CD4-positive, CD25-positive, alpha-beta regulatory T cell (primary cell): ENCODE measurements at regions not wholly inside any gene's neighbourhood (a gene's known extent, or its start where the extent isn't known, plus 50 kb on each side); places are given as distances from the start of the nearest gene placed in this dataset.
"Not testable (repeated sequence)": the region's sequence is repeated elsewhere in the genome, so short reads cannot be mapped to it uniquely, and the experiment has no call there.

Source experiments
- ATAC-seq, 2 donors: fragments of 150-1000 bp; cut with Tn5 transposase; one replicate each; pipeline ENCODE4 v1.10.0; 2021; ENCODE audit warnings: low read depth in 2 of 2, moderate number of reproducible peaks in 2 of 2, moderate library complexity in 1 of 2
- DNase-seq, 3 donors: peaks; one replicate each; pipeline versions ENCODE4 v3.0.0 to v3.0.0-alpha.2; 2012 to 2022; ENCODE audit warnings: mixed read lengths in 1 of 3
- H3K27ac ChIP-seq: one replicate; pipeline ENCODE4 v1.7.0; 2013; ENCODE audit warnings: mild to moderate bottlenecking, low read length; ENCODE audit not compliant: insufficient read depth, poor library complexity, severe bottlenecking
- H3K27me3 ChIP-seq: one replicate; pipeline ENCODE4 v1.7.0; 2013; ENCODE audit warnings: low read length; ENCODE audit not compliant: control insufficient read depth, insufficient read depth
- H3K36me3 ChIP-seq: one replicate; pipeline ENCODE4 v1.7.0; 2013; ENCODE audit warnings: mild to moderate bottlenecking, low read length, moderate library complexity; ENCODE audit not compliant: control insufficient read depth, insufficient read depth
- H3K4me1 ChIP-seq: 2 replicates; pipeline ENCODE4 v1.7.0; 2013; ENCODE audit warnings: mild to moderate bottlenecking, low read length; ENCODE audit not compliant: insufficient read depth, control insufficient read depth, poor library complexity, severe bottlenecking
- H3K4me3 ChIP-seq: one replicate; pipeline ENCODE4 v1.7.0; 2013; ENCODE audit warnings: low read depth, mild to moderate bottlenecking, low read length, moderate library complexity
- H3K9me3 ChIP-seq, 2 experiments: 1 replicate in 1 of 2; 2 replicates in 1 of 2; pipeline ENCODE4 v1.7.0; 2013; ENCODE audit warnings: low read length in 2 of 2, mild to moderate bottlenecking in 1 of 2, moderate library complexity in 1 of 2; ENCODE audit not compliant: control insufficient read depth in 2 of 2
- H3K27ac Mint-ChIP-seq, 3 donors: one replicate each; pipeline ENCODE4 v1.8.0; 2020 to 2022; ENCODE audit warnings: mild to moderate bottlenecking in 3 of 3, mixed read lengths in 3 of 3, moderate library complexity in 2 of 3
- H3K27me3 Mint-ChIP-seq: one replicate; pipeline ENCODE4 v1.8.0; 2022; ENCODE audit warnings: mild to moderate bottlenecking, mixed read lengths
- H3K36me3 Mint-ChIP-seq: one replicate; pipeline ENCODE4 v1.8.0; 2020; ENCODE audit warnings: mixed read lengths
- H3K4me1 Mint-ChIP-seq, 4 donors: one replicate each; pipeline ENCODE4 v1.8.0; 2020 to 2022; ENCODE audit warnings: mixed read lengths in 4 of 4, mild to moderate bottlenecking in 1 of 4
- H3K4me3 Mint-ChIP-seq, 4 donors: one replicate each; pipeline ENCODE4 v1.8.0; 2020 to 2022; ENCODE audit warnings: mild to moderate bottlenecking in 4 of 4, mixed read lengths in 4 of 4, moderate library complexity in 3 of 4
- H3K9me3 Mint-ChIP-seq, 7 donors: one replicate each; pipeline ENCODE4 v1.8.0; 2020 to 2022; ENCODE audit warnings: mixed read lengths in 7 of 7, mild to moderate bottlenecking in 3 of 7, moderate library complexity in 2 of 7

GRCh38 chr13:65922846-65923245 is 1307.3 kb downstream of the PCDH9 start:
- ATAC-seq: not testable (repeated sequence)
- H3K9me3 Mint-ChIP-seq: peaks cover 2 to 35% (median 9%) of the 10 kb centered on the region in 7 donors

GRCh38 chr13:65921933-65922332 is 1308.2 kb downstream of the PCDH9 start:
- peaks cover 2 to 13% of the 10 kb centered on the region in 2 experiments for H3K9me3 ChIP-seq
- H3K4me3 ChIP-seq: no peak overlapping the region
- Mint-ChIP-seq H3K27ac (no peak overlapping the region), H3K4me1 (no peaks in the 10 kb centered on the region), H3K9me3 (peaks cover 0 to 36% (median 10%) of the 10 kb centered on the region in 7 donors), H3K4me3 (no peak overlapping the region), H3K36me3 (no peaks in the 10 kb centered on the region), H3K27me3 (no peaks in the 10 kb centered on the region)
- no peaks in the 10 kb centered on the region for H3K36me3 ChIP-seq
- no peak for DNase-seq
- no peak for ATAC-seq
- H3K27ac ChIP-seq: no peak overlapping the region
- no peaks in the 10 kb centered on the region for H3K4me1 ChIP-seq
- H3K27me3 ChIP-seq: no peaks in the 10 kb centered on the region

More at GRCh38 chr13:65922846-65923245, 1307.3 kb downstream of the PCDH9 start:
- H3K36me3 Mint-ChIP-seq, H3K4me3 Mint-ChIP-seq, DNase-seq, H3K27ac ChIP-seq, H3K27ac Mint-ChIP-seq, H3K36me3 ChIP-seq, H3K9me3 ChIP-seq, H3K27me3 Mint-ChIP-seq, H3K4me3 ChIP-seq, H3K27me3 ChIP-seq, H3K4me1 Mint-ChIP-seq, H3K4me1 ChIP-seq: not testable (repeated sequence)

GRCh38 chr13:65917731-65918130 is 1312.4 kb downstream of the PCDH9 start:
- Histone ChIP-seq H3K4me3 (no peak overlapping the region), H3K27me3 (no peaks in the 10 kb centered on the region), H3K36me3 (no peaks in the 10 kb centered on the region), H3K27ac (no peak overlapping the region), H3K4me1 (no peaks in the 10 kb centered on the region), H3K9me3 (peaks cover 3 to 16% of the 10 kb centered on the region in 2 experiments)
- H3K4me1 Mint-ChIP-seq: no peaks in the 10 kb centered on the region
- no peaks in the 10 kb centered on the region for H3K27me3 Mint-ChIP-seq
- no peak overlapping the region for H3K4me3 Mint-ChIP-seq
- no peak for ATAC-seq
- H3K9me3 Mint-ChIP-seq: peaks cover 0 to 32% (median 11%) of the 10 kb centered on the region in 7 donors
- no peak for DNase-seq
- no peak overlapping the region for H3K27ac Mint-ChIP-seq
- H3K36me3 Mint-ChIP-seq: no peaks in the 10 kb centered on the region

- Mint-ChIP-seq H3K36me3 (no peaks in the 10 kb centered on the region), H3K27ac (no peak overlapping the region), H3K27me3 (no peaks in the 10 kb centered on the region), H3K9me3 (peaks cover 0 to 29% (median 11%) of the 10 kb centered on the region in 7 donors), H3K4me1 (no peaks in the 10 kb centered on the region), H3K4me3 (no peak overlapping the region)
- no peak for ATAC-seq
- Histone ChIP-seq H3K27ac (no peak overlapping the region), H3K9me3 (peaks cover 5 to 19% of the 10 kb centered on the region in 2 experiments), H3K4me1 (no peaks in the 10 kb centered on the region), H3K27me3 (no peaks in the 10 kb centered on the region), H3K36me3 (no peaks in the 10 kb centered on the region), H3K4me3 (no peak overlapping the region)
- DNase-seq: no peak
Measured at GRCh38 chr13:65915195-65915594, 1314.9 kb downstream of the PCDH9 start.

- no peak overlapping the region for H3K27ac ChIP-seq
- H3K9me3 ChIP-seq: peaks cover 5 to 24% of the 10 kb centered on the region in 2 experiments
- Mint-ChIP-seq H3K27ac (no peak overlapping the region), H3K9me3 (peaks cover 0 to 28% (median 11%) of the 10 kb centered on the region in 7 donors), H3K27me3 (no peaks in the 10 kb centered on the region), H3K4me3 (no peak overlapping the region), H3K36me3 (no peaks in the 10 kb centered on the region), H3K4me1 (no peaks in the 10 kb centered on the region)
- no peak overlapping the region for H3K4me3 ChIP-seq
- no peaks in the 10 kb centered on the region for H3K4me1 ChIP-seq
- H3K27me3 ChIP-seq: no peaks in the 10 kb centered on the region
- ATAC-seq (no peak), DNase-seq (no peak)
- no peaks in the 10 kb centered on the region for H3K36me3 ChIP-seq
Measured at GRCh38 chr13:65914716-65915115, 1315.4 kb downstream of the PCDH9 start.

- no peaks in the 10 kb centered on the region for H3K27me3 ChIP-seq
- H3K36me3 Mint-ChIP-seq: peaks cover 3% of the 10 kb centered on the region
- DNase-seq (no peak), ATAC-seq (no peak)
- H3K27me3 Mint-ChIP-seq: no peaks in the 10 kb centered on the region
- H3K27ac ChIP-seq: no peak overlapping the region
- H3K4me3 ChIP-seq: no peak overlapping the region
- H3K4me1 ChIP-seq: no peaks in the 10 kb centered on the region
- H3K9me3 Mint-ChIP-seq: peaks cover under 1 to 24% (median 12%) of the 10 kb centered on the region in 7 donors
- no peaks in the 10 kb centered on the region for H3K36me3 ChIP-seq
- peaks cover 5 to 28% of the 10 kb centered on the region in 2 experiments for H3K9me3 ChIP-seq
- no peak overlapping the region for H3K4me3 Mint-ChIP-seq
- H3K27ac Mint-ChIP-seq: no peak overlapping the region
- no peaks in the 10 kb centered on the region for H3K4me1 Mint-ChIP-seq
Measured at GRCh38 chr13:65913173-65913572, 1317.0 kb downstream of the PCDH9 start.

GRCh38 chr13:65912516-65912915 is 1317.6 kb downstream of the PCDH9 start:
- Mint-ChIP-seq H3K27ac (no peak overlapping the region), H3K4me3 (no peak overlapping the region), H3K4me1 (no peaks in the 10 kb centered on the region), H3K36me3 (peaks cover 5% of the 10 kb centered on the region), H3K27me3 (no peaks in the 10 kb centered on the region), H3K9me3 (peaks cover 0 to 23% (median 11%) of the 10 kb centered on the region in 7 donors)
- H3K4me3 ChIP-seq: no peak overlapping the region
- ATAC-seq (no peak), DNase-seq (no peak)
- H3K4me1 ChIP-seq: no peaks in the 10 kb centered on the region
- no peak overlapping the region for H3K27ac ChIP-seq
- no peaks in the 10 kb centered on the region for H3K27me3 ChIP-seq
- H3K36me3 ChIP-seq: no peaks in the 10 kb centered on the region
- peaks cover 5 to 28% of the 10 kb centered on the region in 2 experiments for H3K9me3 ChIP-seq

- Histone ChIP-seq H3K27me3 (no peaks in the 10 kb centered on the region), H3K4me3 (no peak overlapping the region), H3K36me3 (no peaks in the 10 kb centered on the region), H3K9me3 (peaks cover 5 to 24% of the 10 kb centered on the region in 2 experiments), H3K27ac (no peak overlapping the region), H3K4me1 (no peaks in the 10 kb centered on the region)
- Mint-ChIP-seq H3K4me1 (no peaks in the 10 kb centered on the region), H3K27ac (no peak overlapping the region), H3K27me3 (no peaks in the 10 kb centered on the region), H3K9me3 (peaks cover 3 to 23% (median 9%) of the 10 kb centered on the region in 7 donors), H3K4me3 (no peak overlapping the region), H3K36me3 (peaks cover 5% of the 10 kb centered on the region)
- ATAC-seq: no peak
- no peak for DNase-seq
Measured at GRCh38 chr13:65911546-65912193, 1318.5 kb downstream of the PCDH9 start.
